ENCODE measurements at regions not wholly inside any gene's neighbourhood (a gene's known extent, or its start where the extent isn't known, plus 50 kb on each side); places are given as distances from the start of the nearest gene placed in this dataset.

- no peaks in the 10 kb centered on the region for H3K79me2 ChIP-seq
- 50% methylated on average over 1 of the region's 1 CpG for WGBS (ENCODE audit: low lambda C conversion rate, missing lambda C conversion rate)
- no peaks in the 10 kb centered on the region for H3K4me1 ChIP-seq (ENCODE audit: insufficient read depth)
- no peaks in the 10 kb centered on the region for H4K20me1 ChIP-seq (ENCODE audit: insufficient read depth, poor library complexity, severe bottlenecking)
- H2AFZ ChIP-seq, result no peak overlapping the region
- no peaks in the 10 kb centered on the region for H3K36me3 ChIP-seq (replicated peaks; ENCODE audit: insufficient read depth, low read depth)
- TF ChIP-seq EZH2phosphoT487 (IDR thresholded peaks at IDR 0.05; ENCODE audit: low read depth, severe bottlenecking, unreplicated experiment) (no peak), EZH2 (IDR thresholded peaks at IDR 0.05; ENCODE audit: borderline replicate concordance) (no peak), CTCF (IDR thresholded peaks at IDR 0.05; ENCODE audit: poor library complexity) (no peak)
- H3K27me3 ChIP-seq, result no peaks in the 10 kb centered on the region
- no peak overlapping the region for H3K27ac ChIP-seq
- no peaks in the 10 kb centered on the region for H3K9me2 ChIP-seq (replicated peaks; ENCODE audit: insufficient read depth)
- DNase-seq (ENCODE audit: low spot score), result no peak
- H3K9me3 ChIP-seq (ENCODE audit: low read depth), result no peaks in the 10 kb centered on the region
- H3K4me3 ChIP-seq, result no peak overlapping the region
- H3K4me2 ChIP-seq, result no peak overlapping the region
Measured at GRCh38 chr4:177201614-177202013, 108.1 kb upstream of the NEIL3 start.

GRCh38 chr4:177204126-177204525 lies 105.5 kb upstream of the NEIL3 start:
- Histone ChIP-seq H3K79me2 (no peaks in the 10 kb centered on the region), H3K9me2 (replicated peaks; ENCODE audit: insufficient read depth) (no peaks in the 10 kb centered on the region), H2AFZ (no peak overlapping the region), H3K4me2 (no peak overlapping the region), H3K27me3 (no peaks in the 10 kb centered on the region), H3K36me3 (replicated peaks; ENCODE audit: insufficient read depth, low read depth) (no peaks in the 10 kb centered on the region), H4K20me1 (ENCODE audit: insufficient read depth, poor library complexity, severe bottlenecking) (no peaks in the 10 kb centered on the region), H3K4me3 (no peak overlapping the region), H3K9me3 (ENCODE audit: low read depth) (no peaks in the 10 kb centered on the region), H3K27ac (no peak overlapping the region), H3K4me1 (ENCODE audit: insufficient read depth) (no peaks in the 10 kb centered on the region)
- TF ChIP-seq EZH2phosphoT487 (IDR thresholded peaks at IDR 0.05; ENCODE audit: low read depth, severe bottlenecking, unreplicated experiment) (no peak), EZH2 (IDR thresholded peaks at IDR 0.05; ENCODE audit: borderline replicate concordance) (no peak), CTCF (IDR thresholded peaks at IDR 0.05; ENCODE audit: poor library complexity) (no peak)
- 45% methylated on average over 2 of the region's 2 CpGs for WGBS (ENCODE audit: low lambda C conversion rate, missing lambda C conversion rate)
- DNase-seq (ENCODE audit: low spot score), result no peak

- no peaks in the 10 kb centered on the region for H3K9me2 ChIP-seq (replicated peaks; ENCODE audit: insufficient read depth)
- H3K4me3 ChIP-seq, result no peak overlapping the region
- H4K20me1 ChIP-seq (ENCODE audit: insufficient read depth, poor library complexity, severe bottlenecking), result no peaks in the 10 kb centered on the region
- DNase-seq (ENCODE audit: low spot score), result no peak
- H2AFZ ChIP-seq, result no peak overlapping the region
- 92% methylated on average over 5 of the region's 5 CpGs for WGBS (ENCODE audit: low lambda C conversion rate, missing lambda C conversion rate)
- no peak overlapping the region for H3K4me2 ChIP-seq
- no peaks in the 10 kb centered on the region for H3K36me3 ChIP-seq (replicated peaks; ENCODE audit: insufficient read depth, low read depth)
- no peaks in the 10 kb centered on the region for H3K79me2 ChIP-seq
- no peaks in the 10 kb centered on the region for H3K4me1 ChIP-seq (ENCODE audit: insufficient read depth)
- H3K27me3 ChIP-seq, result no peaks in the 10 kb centered on the region
- no peaks in the 10 kb centered on the region for H3K9me3 ChIP-seq (ENCODE audit: low read depth)
- no peak overlapping the region for H3K27ac ChIP-seq
- TF ChIP-seq EZH2 (IDR thresholded peaks at IDR 0.05; ENCODE audit: borderline replicate concordance) (no peak), EZH2phosphoT487 (IDR thresholded peaks at IDR 0.05; ENCODE audit: low read depth, severe bottlenecking, unreplicated experiment) (no peak), CTCF (IDR thresholded peaks at IDR 0.05; ENCODE audit: poor library complexity) (no peak)
Measured at GRCh38 chr4:177214935-177215334, 94.7 kb upstream of the NEIL3 start.

- Histone ChIP-seq H2AFZ (no peak overlapping the region), H3K9me3 (ENCODE audit: low read depth) (no peaks in the 10 kb centered on the region), H3K9me2 (replicated peaks; ENCODE audit: insufficient read depth) (no peaks in the 10 kb centered on the region), H3K27me3 (no peaks in the 10 kb centered on the region), H4K20me1 (ENCODE audit: insufficient read depth, poor library complexity, severe bottlenecking) (no peaks in the 10 kb centered on the region), H3K27ac (no peak overlapping the region), H3K36me3 (replicated peaks; ENCODE audit: insufficient read depth, low read depth) (no peaks in the 10 kb centered on the region), H3K4me3 (no peak overlapping the region), H3K4me1 (ENCODE audit: insufficient read depth) (no peaks in the 10 kb centered on the region), H3K79me2 (no peaks in the 10 kb centered on the region), H3K4me2 (no peak overlapping the region)
- no peak for DNase-seq (ENCODE audit: low spot score)
- WGBS (ENCODE audit: low lambda C conversion rate, missing lambda C conversion rate), result 81% methylated on average over 4 of the region's 4 CpGs
- TF ChIP-seq EZH2phosphoT487 (IDR thresholded peaks at IDR 0.05; ENCODE audit: low read depth, severe bottlenecking, unreplicated experiment) (no peak), CTCF (IDR thresholded peaks at IDR 0.05; ENCODE audit: poor library complexity) (no peak), EZH2 (IDR thresholded peaks at IDR 0.05; ENCODE audit: borderline replicate concordance) (no peak)
Measured at GRCh38 chr4:177220376-177220775, 89.3 kb upstream of the NEIL3 start.

All from hepatocyte (in vitro differentiated cells).